Adrenal gland (tissue), 5 donors: ENCODE measurements at regions not wholly inside any gene's neighbourhood (a gene's known extent, or its start where the extent isn't known, plus 50 kb on each side); places are given as distances from the start of the nearest gene placed in this dataset.
"Not testable (repeated sequence)": the region's sequence is repeated elsewhere in the genome, so short reads cannot be mapped to it uniquely, and the experiment has no call there.

Experiments used
- POLR2A ChIP-seq, 2 donors: fragments of 450-650 bp; IDR thresholded peaks; one replicate each; pipeline ENCODE4 v1.6.1; 2017; ENCODE audit warnings: antibody characterized with exemption in 2 of 2, mild to moderate bottlenecking in 2 of 2, moderate library complexity in 1 of 2
- TF ChIP-seq, protein P1 (sequence below), 6 experiments: fragments of 450-650 bp in 4 of 6; fragments of 200-600 bp in 2 of 6; sonication (generic) in 1 of 6; IDR thresholded peaks; 1 replicate in 5 of 6; 2 replicates in 1 of 6; pipeline versions ENCODE4 v1.5.1 to v1.8.0; 2016 to 2021; ENCODE audit warnings: antibody characterized with exemption in 6 of 6, mild to moderate bottlenecking in 2 of 6, moderate library complexity in 1 of 6
- donor health status: DM: no; HTN: no; CAD: no.

DNA sequence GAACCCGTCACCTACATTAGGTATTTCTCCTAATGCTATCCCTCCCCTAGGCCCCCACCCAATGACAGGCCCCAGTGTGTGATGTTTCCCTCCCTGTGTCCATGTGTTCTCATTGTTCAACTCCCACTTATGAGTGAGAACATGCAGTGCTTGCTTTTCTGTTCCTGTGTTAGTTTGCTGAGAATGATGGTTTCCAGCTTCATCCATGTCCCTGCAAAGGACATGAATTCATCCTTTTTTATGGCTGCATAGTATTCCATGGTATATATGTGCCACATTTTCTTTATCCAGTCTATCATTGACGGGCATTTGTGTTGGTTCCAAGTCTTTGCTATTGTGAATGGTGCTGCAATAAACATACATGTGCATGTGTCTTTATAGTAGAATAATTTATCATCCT, 163.2 kb upstream of the LMO3 start:
- not testable (repeated sequence) for TF ChIP-seq POLR2A (IDR thresholded peaks at IDR 0.05)
- TF ChIP-seq, protein P1, sequence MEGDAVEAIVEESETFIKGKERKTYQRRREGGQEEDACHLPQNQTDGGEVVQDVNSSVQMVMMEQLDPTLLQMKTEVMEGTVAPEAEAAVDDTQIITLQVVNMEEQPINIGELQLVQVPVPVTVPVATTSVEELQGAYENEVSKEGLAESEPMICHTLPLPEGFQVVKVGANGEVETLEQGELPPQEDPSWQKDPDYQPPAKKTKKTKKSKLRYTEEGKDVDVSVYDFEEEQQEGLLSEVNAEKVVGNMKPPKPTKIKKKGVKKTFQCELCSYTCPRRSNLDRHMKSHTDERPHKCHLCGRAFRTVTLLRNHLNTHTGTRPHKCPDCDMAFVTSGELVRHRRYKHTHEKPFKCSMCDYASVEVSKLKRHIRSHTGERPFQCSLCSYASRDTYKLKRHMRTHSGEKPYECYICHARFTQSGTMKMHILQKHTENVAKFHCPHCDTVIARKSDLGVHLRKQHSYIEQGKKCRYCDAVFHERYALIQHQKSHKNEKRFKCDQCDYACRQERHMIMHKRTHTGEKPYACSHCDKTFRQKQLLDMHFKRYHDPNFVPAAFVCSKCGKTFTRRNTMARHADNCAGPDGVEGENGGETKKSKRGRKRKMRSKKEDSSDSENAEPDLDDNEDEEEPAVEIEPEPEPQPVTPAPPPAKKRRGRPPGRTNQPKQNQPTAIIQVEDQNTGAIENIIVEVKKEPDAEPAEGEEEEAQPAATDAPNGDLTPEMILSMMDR (IDR thresholded peaks at IDR 0.05): not testable (repeated sequence)
